Breast epithelium (tissue), 4 donors: ENCODE measurements at regions not wholly inside any gene's neighbourhood (a gene's known extent, or its start where the extent isn't known, plus 50 kb on each side); places are given as distances from the start of the nearest gene placed in this dataset.
"Not testable (repeated sequence)": the region's sequence is repeated elsewhere in the genome, so short reads cannot be mapped to it uniquely, and the experiment has no call there.

Source experiments
- DNase-seq, 2 donors: peaks; one replicate each; pipeline ENCODE4 v3.0.0-alpha.2; 2019; ENCODE audit warnings: low spot score in 2 of 2
- H3K27ac ChIP-seq, 2 donors: fragments of 200-600 bp; sonication (generic) in 1 of 2; one replicate each; pipeline ENCODE4 v1.5.1; 2016 to 2019; ENCODE audit warnings: mild to moderate bottlenecking in 1 of 2
- H3K27me3 ChIP-seq, 2 donors: fragments of 200-600 bp; sonication (generic) in 1 of 2; one replicate each; pipeline versions ENCODE4 v1.5.1 to v1.6.0; 2017 to 2019; ENCODE audit warnings: control low read depth in 1 of 2, mild to moderate bottlenecking in 1 of 2
- H3K36me3 ChIP-seq: fragments of 200-600 bp; one replicate; pipeline ENCODE4 v1.5.1; 2019
- H3K4me1 ChIP-seq, 2 donors: fragments of 200-600 bp; sonication (generic); one replicate each; pipeline ENCODE4 v1.5.1; 2016 to 2019; ENCODE audit warnings: control low read depth in 1 of 2
- H3K4me3 ChIP-seq, 3 donors: fragments of 200-600 bp; sonication (generic); 1 replicate in 2 of 3; 2 replicates in 1 of 3; pipeline ENCODE4 v1.5.1; 2016 to 2019; ENCODE audit warnings: mild to moderate bottlenecking in 3 of 3, moderate library complexity in 2 of 3
- H3K9me3 ChIP-seq, 2 donors: fragments of 200-600 bp; sonication (generic) in 1 of 2; one replicate each; pipeline ENCODE4 v1.5.1; 2016 to 2019; ENCODE audit warnings: control low read depth in 1 of 2
- CTCF ChIP-seq, 3 donors: fragments of 450-650 bp; IDR thresholded peaks; one replicate each; pipeline ENCODE4 v1.5.1; 2016 to 2017; ENCODE audit warnings: antibody characterized with exemption in 3 of 3, mild to moderate bottlenecking in 3 of 3, moderate library complexity in 3 of 3
- POLR2A ChIP-seq: fragments of 450-650 bp; IDR thresholded peaks from one replicate; pipeline ENCODE4 v1.6.1; 2016; ENCODE audit warnings: antibody characterized with exemption, mild to moderate bottlenecking, moderate library complexity
- POLR2AphosphoS5 ChIP-seq, 3 donors: sonication (generic); formaldehyde crosslinking; IDR thresholded peaks; one replicate each; pipeline ENCODE4 v1.6.1; 2017; ENCODE audit warnings: antibody characterized with exemption in 3 of 3
- intact Hi-C: fragments of 100-400 bp; cut with DNase I; formaldehyde crosslinking; loops from one replicate; pipeline ENCODE4 v1.15.1; 2023; ENCODE audit warnings: low total_unique reads

- no peaks in the 10 kb centered on the region for H3K36me3 ChIP-seq
- H3K4me3 ChIP-seq, result no peak overlapping the region
- no peak for DNase-seq
- no peaks in the 10 kb centered on the region for H3K27me3 ChIP-seq
- TF ChIP-seq POLR2AphosphoS5 (IDR thresholded peaks at IDR 0.05) (no peak), CTCF (IDR thresholded peaks at IDR 0.05) (no peak), POLR2A (no peak)
- no peaks in the 10 kb centered on the region for H3K4me1 ChIP-seq
- H3K27ac ChIP-seq, result no peak overlapping the region
- intact Hi-C loops, result no loop called here
- H3K9me3 ChIP-seq, result no peaks in the 10 kb centered on the region
Observed at GRCh38 chr7:92955081-92955480, 118.7 kb upstream of the CDK6 start.

GRCh38 chr7:92953657-92954056 is 117.3 kb upstream of the CDK6 start:
- Histone ChIP-seq H3K4me3 (no peak overlapping the region), H3K4me1 (no peaks in the 10 kb centered on the region), H3K36me3 (no peaks in the 10 kb centered on the region), H3K27ac (no peak overlapping the region), H3K9me3 (no peaks in the 10 kb centered on the region), H3K27me3 (no peaks in the 10 kb centered on the region)
- no peak for TF ChIP-seq CTCF (IDR thresholded peaks at IDR 0.05)
- TF ChIP-seq POLR2A, result no peak
- no peak for TF ChIP-seq POLR2AphosphoS5 (IDR thresholded peaks at IDR 0.05)
- intact Hi-C loops, result no loop called here
- DNase-seq, result no peak

GRCh38 chr7:92949748-92950147 is 113.4 kb upstream of the CDK6 start:
- intact Hi-C loops, result no loop called here
- H3K4me1 ChIP-seq, result no peaks in the 10 kb centered on the region

GRCh38 chr7:92945840-92946239 is 109.5 kb upstream of the CDK6 start:
- H3K4me3 ChIP-seq, result no peak overlapping the region
- H3K9me3 ChIP-seq, result no peaks in the 10 kb centered on the region
- no peak for DNase-seq
- H3K27me3 ChIP-seq, result no peaks in the 10 kb centered on the region
- H3K4me1 ChIP-seq, result no peaks in the 10 kb centered on the region
- intact Hi-C loops, result no loop called here
- no peak overlapping the region for H3K27ac ChIP-seq
- TF ChIP-seq POLR2A (no peak), POLR2AphosphoS5 (IDR thresholded peaks at IDR 0.05) (no peak), CTCF (IDR thresholded peaks at IDR 0.05) (no peak)
- H3K36me3 ChIP-seq, result no peaks in the 10 kb centered on the region

More at GRCh38 chr7:92949748-92950147, 113.4 kb upstream of the CDK6 start:
- TF ChIP-seq POLR2A (no peak), CTCF (IDR thresholded peaks at IDR 0.05) (no peak), POLR2AphosphoS5 (IDR thresholded peaks at IDR 0.05) (no peak)
- H3K9me3 ChIP-seq, result no peaks in the 10 kb centered on the region
- DNase-seq, result no peak
- H3K4me3 ChIP-seq, result no peak overlapping the region
- no peak overlapping the region for H3K27ac ChIP-seq
- H3K27me3 ChIP-seq, result no peaks in the 10 kb centered on the region
- no peaks in the 10 kb centered on the region for H3K36me3 ChIP-seq

- no peak for TF ChIP-seq POLR2A
- TF ChIP-seq CTCF (IDR thresholded peaks at IDR 0.05), result no peak
- no peak for TF ChIP-seq POLR2AphosphoS5 (IDR thresholded peaks at IDR 0.05)
- intact Hi-C loops, result no loop called here
- no peaks in the 10 kb centered on the region for H3K36me3 ChIP-seq
- peak overlapping the region in 1 of 2 donors; percentile 35 for H3K27ac ChIP-seq
- no peaks in the 10 kb centered on the region for H3K27me3 ChIP-seq
- H3K4me1 ChIP-seq, result no peaks in the 10 kb centered on the region
- H3K4me3 ChIP-seq, result no peak overlapping the region
- peak in 1 of 2 donors; percentile 20 for DNase-seq
- H3K9me3 ChIP-seq, result no peaks in the 10 kb centered on the region
Observed at GRCh38 chr7:92944633-92945032, 108.3 kb upstream of the CDK6 start.

- intact Hi-C loops, H3K9me3 ChIP-seq, DNase-seq, H3K27ac ChIP-seq, H3K4me1 ChIP-seq, H3K27me3 ChIP-seq, H3K4me3 ChIP-seq, H3K36me3 ChIP-seq: not testable (repeated sequence)
Observed at GRCh38 chr7:92942706-92943105, 106.3 kb upstream of the CDK6 start.
